Osteocyte (in vitro differentiated cells): ENCODE measurements at regions not wholly inside any gene's neighbourhood (a gene's known extent, or its start where the extent isn't known, plus 50 kb on each side); places are given as distances from the start of the nearest gene placed in this dataset.

ENCODE experiments used
- DNase-seq: peaks from one replicate; pipeline ENCODE4 v3.0.0; 2021; ENCODE audit warnings: mixed read lengths; ENCODE audit not compliant: unreplicated experiment; ENCODE audit errors: extremely low spot score
- H3K27ac Mint-ChIP-seq: one replicate; pipeline ENCODE4 v1.8.0; 2021; ENCODE audit warnings: mild to moderate bottlenecking, mixed read lengths; ENCODE audit not compliant: unreplicated experiment
- H3K27me3 Mint-ChIP-seq: one replicate; pipeline ENCODE4 v1.8.0; 2021; ENCODE audit warnings: mixed read lengths; ENCODE audit not compliant: unreplicated experiment
- H3K36me3 Mint-ChIP-seq: one replicate; pipeline ENCODE4 v1.8.0; 2021; ENCODE audit warnings: mixed read lengths; ENCODE audit not compliant: unreplicated experiment
- H3K4me1 Mint-ChIP-seq: one replicate; pipeline ENCODE4 v1.8.0; 2021; ENCODE audit warnings: mixed read lengths; ENCODE audit not compliant: unreplicated experiment
- H3K4me3 Mint-ChIP-seq: one replicate; pipeline ENCODE4 v1.8.0; 2021; ENCODE audit warnings: mild to moderate bottlenecking, moderate library complexity, mixed read lengths; ENCODE audit not compliant: unreplicated experiment
- H3K9me3 Mint-ChIP-seq: one replicate; pipeline ENCODE4 v1.8.0; 2021; ENCODE audit warnings: mixed read lengths; ENCODE audit not compliant: unreplicated experiment
- TF ChIP-seq, protein P1 (sequence below): fragments of 200-600 bp; sonication (generic); IDR thresholded peaks from 2 replicates; pipeline ENCODE4 v1.5.0; 2021; ENCODE audit warnings: antibody characterized with exemption, mild to moderate bottlenecking, moderate library complexity

DNA sequence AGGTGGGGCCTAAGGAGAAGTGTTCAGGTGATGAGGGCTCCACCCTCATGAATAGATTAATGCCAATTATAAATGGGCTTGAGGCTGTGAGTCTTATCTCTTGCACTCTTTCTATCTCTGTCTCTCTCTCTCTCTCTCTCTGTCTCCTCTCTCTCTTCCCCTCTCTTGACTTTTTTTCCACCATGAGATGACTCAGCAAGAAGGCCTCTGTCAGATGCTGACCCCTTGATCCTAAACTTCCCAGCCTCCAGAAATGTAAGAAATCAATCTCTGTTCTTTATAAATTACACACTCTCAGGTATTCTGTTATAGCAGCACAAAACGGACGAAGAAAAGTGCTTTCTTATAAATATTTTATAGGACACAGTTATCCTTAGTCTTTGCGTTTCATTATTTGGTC is 184.9 kb upstream of the PCDH7 start:
- Mint-ChIP-seq H3K36me3 (no peaks in the 10 kb centered on the region), H3K4me1 (peaks cover 34% of the 10 kb centered on the region), H3K9me3 (peaks cover 2% of the 10 kb centered on the region), H3K27ac (no peak overlapping the region), H3K27me3 (no peaks in the 10 kb centered on the region), H3K4me3 (no peak overlapping the region)
- TF ChIP-seq, protein P1, sequence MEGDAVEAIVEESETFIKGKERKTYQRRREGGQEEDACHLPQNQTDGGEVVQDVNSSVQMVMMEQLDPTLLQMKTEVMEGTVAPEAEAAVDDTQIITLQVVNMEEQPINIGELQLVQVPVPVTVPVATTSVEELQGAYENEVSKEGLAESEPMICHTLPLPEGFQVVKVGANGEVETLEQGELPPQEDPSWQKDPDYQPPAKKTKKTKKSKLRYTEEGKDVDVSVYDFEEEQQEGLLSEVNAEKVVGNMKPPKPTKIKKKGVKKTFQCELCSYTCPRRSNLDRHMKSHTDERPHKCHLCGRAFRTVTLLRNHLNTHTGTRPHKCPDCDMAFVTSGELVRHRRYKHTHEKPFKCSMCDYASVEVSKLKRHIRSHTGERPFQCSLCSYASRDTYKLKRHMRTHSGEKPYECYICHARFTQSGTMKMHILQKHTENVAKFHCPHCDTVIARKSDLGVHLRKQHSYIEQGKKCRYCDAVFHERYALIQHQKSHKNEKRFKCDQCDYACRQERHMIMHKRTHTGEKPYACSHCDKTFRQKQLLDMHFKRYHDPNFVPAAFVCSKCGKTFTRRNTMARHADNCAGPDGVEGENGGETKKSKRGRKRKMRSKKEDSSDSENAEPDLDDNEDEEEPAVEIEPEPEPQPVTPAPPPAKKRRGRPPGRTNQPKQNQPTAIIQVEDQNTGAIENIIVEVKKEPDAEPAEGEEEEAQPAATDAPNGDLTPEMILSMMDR, result no peak
- DNase-seq, result no peak

DNA sequence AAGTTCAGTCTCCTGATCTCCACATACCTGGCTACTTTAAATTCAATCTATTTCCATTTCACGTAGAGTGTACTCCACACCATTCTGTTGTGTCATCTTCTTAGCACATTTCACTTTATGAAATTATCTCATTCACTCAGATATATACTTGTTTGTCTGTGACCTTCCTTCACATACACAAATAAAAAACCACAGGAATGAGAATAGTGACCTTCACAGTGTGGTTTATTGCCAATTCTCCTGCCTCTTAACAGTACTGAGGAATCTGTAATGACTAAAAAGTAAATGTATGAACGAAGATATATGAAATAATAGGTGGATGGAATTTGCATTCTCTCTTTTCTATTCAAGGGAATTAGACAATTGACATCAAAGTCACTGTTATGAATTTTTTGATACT is 183.9 kb upstream of the PCDH7 start:
- no peaks in the 10 kb centered on the region for H3K27me3 Mint-ChIP-seq

DNA sequence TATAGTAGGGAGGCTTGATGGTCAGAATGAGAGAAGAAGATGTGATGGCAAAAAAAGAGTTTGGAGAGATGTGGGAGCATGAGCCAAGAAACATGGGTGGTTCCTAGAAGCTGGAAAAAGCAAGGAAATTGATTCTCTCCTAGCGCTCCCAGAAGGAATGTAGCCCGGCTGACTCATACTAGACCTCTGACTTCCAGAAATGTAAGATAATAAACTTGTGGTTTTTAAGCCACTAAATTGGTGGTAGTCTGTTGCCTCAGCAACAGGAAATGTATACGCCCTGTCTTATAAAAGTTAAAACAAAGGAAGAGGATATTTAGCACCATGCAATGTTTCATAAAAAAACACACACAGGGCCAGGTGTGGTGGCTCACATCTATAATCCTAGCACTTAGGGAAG is 182.7 kb upstream of the PCDH7 start:
- no peaks in the 10 kb centered on the region for H3K36me3 Mint-ChIP-seq
- no peak for DNase-seq
- H3K27ac Mint-ChIP-seq, result peak overlapping the region; percentile 54
- TF ChIP-seq, protein P1, result no peak
- no peak overlapping the region for H3K4me3 Mint-ChIP-seq
- no peaks in the 10 kb centered on the region for H3K27me3 Mint-ChIP-seq
- H3K4me1 Mint-ChIP-seq, result peaks cover 36% of the 10 kb centered on the region
- H3K9me3 Mint-ChIP-seq, result peaks cover 3% of the 10 kb centered on the region

More for the DNA sequence above, 183.9 kb upstream of the PCDH7 start:
- peak overlapping the region; percentile 21 for H3K27ac Mint-ChIP-seq
- peaks cover 3% of the 10 kb centered on the region for H3K9me3 Mint-ChIP-seq
- no peak overlapping the region for H3K4me3 Mint-ChIP-seq
- TF ChIP-seq, protein P1, result no peak
- H3K36me3 Mint-ChIP-seq, result no peaks in the 10 kb centered on the region
- H3K4me1 Mint-ChIP-seq, result peaks cover 36% of the 10 kb centered on the region
- DNase-seq, result no peak

DNA sequence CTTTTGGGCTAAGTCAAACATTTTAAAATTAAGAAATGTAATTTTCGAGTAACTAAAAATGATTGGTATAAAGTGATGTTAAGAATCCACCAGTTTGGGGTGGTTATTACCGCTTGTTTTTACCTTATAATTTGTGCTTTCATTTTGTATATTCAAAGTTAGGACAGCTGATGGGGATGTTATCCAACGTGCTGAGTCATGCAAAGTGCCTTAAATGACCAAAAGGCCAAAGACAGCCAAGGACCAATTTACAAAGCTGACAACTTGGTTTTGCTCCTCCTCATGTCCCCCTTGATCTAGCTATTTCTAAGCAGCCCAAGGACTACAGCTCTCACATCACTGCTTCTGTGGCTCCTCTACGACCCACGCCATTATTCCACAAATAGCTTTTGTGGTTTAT is 181.4 kb upstream of the PCDH7 start:
- TF ChIP-seq, protein P1, result no peak
- DNase-seq, result no peak

DNA sequence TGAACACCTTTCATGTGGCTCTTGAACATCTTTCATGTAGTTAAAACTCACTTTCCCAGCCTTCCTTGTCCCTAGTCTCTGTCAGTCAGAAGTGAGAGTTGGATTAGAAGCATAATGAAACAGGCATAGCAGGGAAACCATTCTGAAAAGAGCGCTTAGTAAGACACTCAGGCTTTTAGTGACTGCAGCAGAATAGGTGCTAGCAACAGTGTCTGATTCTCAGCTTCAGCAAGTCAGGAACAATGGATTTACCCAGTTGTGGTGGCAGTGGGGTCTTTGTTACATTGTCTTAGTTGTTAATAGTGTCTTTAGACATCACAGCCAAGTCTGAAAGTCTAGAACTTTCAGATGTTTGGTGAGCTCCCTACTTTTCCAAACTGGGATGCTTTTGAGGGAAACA is 177.1 kb upstream of the PCDH7 start:
- H3K4me3 Mint-ChIP-seq, result no peak overlapping the region
- H3K36me3 Mint-ChIP-seq, result peaks cover 1% of the 10 kb centered on the region
- DNase-seq, result no peak
- H3K27me3 Mint-ChIP-seq, result no peaks in the 10 kb centered on the region
- TF ChIP-seq, protein P1, result no peak
- H3K27ac Mint-ChIP-seq, result no peak overlapping the region
- H3K4me1 Mint-ChIP-seq, result peaks cover 13% of the 10 kb centered on the region
- peaks cover 7% of the 10 kb centered on the region for H3K9me3 Mint-ChIP-seq

More for the DNA sequence above, 181.4 kb upstream of the PCDH7 start:
- Mint-ChIP-seq H3K4me1 (peaks cover 36% of the 10 kb centered on the region), H3K4me3 (no peak overlapping the region), H3K27me3 (no peaks in the 10 kb centered on the region), H3K27ac (no peak overlapping the region), H3K9me3 (peaks cover 3% of the 10 kb centered on the region), H3K36me3 (no peaks in the 10 kb centered on the region)
